Tongue (tissue), 1 donor: ENCODE measurements at regions not wholly inside any gene's neighbourhood (a gene's known extent, or its start where the extent isn't known, plus 50 kb on each side); places are given as distances from the start of the nearest gene placed in this dataset.

Experiments used
- DNase-seq: peaks from one replicate; pipeline ENCODE4 v3.0.0-alpha.2; 2015

DNA sequence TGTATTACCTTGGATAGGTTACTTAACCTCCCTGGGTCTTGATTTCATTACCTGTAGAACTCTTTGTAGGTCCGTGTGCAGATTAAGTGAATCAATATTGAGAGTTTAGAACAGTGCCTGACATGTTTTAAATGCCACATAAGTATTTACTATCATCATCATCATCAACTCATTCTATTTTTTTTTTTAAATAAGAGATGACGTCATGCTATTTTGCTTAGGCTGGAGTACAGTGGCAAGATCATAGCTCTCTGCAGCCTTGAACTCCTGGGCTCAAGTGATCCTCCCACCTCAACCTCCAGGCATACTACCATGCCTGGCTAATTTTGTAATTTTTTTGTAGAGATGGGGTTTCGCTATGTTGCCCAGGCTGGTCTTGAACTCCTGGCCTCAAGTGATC is 132.0 kb upstream of the FZD8 start:
- DNase-seq: no peak

DNA sequence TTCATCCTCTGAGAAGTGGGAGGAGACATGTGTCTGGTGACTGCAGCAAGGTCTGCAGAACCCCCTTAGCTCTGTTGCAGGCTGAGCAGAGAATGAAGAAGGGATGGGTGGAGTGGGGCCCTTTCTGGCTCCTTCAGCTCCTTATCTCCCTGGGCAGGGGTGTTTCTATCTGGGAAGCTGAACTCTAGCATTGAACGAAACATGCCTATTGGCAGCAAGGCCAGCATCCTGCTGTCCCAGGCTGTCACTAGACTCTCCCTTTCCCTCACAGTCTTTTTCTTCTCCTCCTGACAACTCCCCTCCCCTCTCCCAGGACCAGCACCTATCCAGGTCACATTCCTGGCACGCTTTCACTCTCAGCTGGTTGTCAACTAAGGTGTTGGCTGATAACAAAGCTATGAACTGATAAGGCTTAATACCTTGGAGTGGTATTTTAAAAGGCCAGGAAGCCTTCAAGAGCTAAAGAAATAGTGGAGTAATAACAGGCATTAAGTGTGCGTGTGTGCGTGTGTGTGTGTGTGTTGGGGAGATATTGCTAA is 128.8 kb upstream of the FZD8 start:
- no peak for DNase-seq

DNA sequence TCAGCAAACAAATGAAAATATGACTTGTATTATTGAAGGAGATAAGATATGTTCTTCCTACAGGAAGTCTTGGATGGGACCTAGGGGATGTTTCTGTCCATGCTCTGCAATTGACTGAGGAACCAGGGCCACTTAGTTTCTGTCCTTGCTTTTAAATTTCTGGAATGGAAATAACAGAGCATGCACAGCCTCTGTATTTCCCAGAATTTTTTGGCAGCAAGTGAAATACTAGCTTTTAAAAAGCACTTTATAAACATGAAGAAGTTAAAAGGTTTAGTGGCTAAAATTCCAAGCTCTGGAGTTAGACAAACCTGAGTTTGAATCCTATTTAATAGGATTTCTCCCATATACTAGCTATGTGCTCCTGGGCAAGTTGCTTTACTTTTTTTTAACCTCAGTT is 127.7 kb upstream of the FZD8 start:
- DNase-seq: no peak

- DNase-seq: no peak
These were observed 126.6 kb upstream of the FZD8 start for GRCh38 chr10:35768731-35769130.

GRCh38 chr10:35768011-35768410 is 125.9 kb upstream of the FZD8 start:
- no peak for DNase-seq

- DNase-seq: no peak
These were observed 123.9 kb upstream of the FZD8 start for GRCh38 chr10:35765996-35766395.

GRCh38 chr10:35765066-35765527 is 123.0 kb upstream of the FZD8 start:
- DNase-seq: no peak

DNA sequence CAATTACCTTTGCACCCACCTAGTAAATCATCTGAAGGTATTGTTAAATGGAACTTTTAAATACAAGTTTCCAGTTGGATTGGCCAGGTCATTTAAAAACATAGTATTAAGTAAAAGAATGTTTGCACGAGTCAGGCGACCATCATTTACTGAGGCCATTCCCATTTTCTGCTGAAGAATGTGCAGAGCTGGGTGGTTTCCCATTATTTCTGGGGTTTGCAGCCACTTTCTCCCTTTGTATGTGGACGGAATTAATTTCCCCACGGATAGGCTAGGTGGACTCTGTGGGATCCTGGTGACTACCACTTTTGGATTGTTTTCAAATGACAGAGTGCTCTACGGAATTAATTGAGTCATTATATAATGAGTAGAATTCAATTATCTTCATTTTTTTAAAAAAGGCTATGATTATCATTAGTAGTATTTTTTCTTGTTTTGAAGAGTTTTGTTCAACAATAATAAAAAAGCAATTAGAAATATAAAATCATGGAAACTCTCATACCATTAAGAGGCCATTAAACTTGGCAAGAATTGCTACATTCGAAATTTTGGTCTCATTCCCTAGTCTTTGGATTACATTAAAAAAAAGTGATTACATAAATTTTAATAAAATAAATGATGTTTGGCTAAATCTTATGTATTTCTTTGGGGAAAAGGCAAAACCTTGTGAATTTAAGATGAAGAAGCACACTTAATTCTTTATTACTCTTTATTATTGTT is 120.4 kb upstream of the FZD8 start:
- DNase-seq: no peak

DNA sequence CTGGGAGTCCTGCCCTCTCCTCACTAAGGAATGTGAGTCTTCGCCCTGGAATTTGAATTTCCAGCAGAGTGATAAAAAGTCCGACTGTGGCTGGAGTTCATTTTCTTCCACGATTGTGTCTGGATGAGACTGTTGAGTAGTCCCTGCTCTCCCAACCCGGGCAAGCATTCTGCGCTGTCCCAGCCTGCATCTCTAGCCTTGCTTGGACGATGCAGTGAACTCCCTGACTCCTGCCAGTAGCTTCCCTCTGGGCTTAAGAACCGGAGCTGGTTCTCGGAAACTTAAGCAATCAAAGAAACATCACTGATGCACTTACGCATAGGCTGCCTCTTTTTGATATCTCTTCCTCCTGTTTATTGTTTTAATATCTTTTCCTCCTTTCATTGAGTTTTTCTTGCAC is 116.0 kb upstream of the FZD8 start:
- DNase-seq: no peak

DNA sequence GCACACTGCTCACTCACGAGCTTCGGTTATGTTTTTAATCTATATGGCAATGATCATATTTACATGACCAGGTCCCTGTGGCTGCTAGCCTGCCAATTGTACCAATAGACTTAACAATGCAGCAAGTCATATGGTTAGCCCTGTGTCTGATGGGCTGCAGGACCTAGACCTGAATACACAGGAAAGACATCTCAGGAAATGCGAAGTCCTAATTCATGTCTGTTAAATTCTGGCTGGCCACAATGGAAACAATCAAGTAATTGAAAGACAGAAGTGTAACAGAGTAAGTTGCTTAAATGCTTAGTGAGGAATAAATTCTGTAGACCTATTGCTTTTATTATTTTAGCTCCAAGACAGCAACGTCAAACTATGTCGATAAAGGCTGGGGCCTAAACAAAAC is 112.4 kb upstream of the FZD8 start:
- DNase-seq: peak; percentile 67

- DNase-seq: peak; percentile 62
These were observed 110.7 kb upstream of the FZD8 start for GRCh38 chr10:35752469-35753461.

DNA sequence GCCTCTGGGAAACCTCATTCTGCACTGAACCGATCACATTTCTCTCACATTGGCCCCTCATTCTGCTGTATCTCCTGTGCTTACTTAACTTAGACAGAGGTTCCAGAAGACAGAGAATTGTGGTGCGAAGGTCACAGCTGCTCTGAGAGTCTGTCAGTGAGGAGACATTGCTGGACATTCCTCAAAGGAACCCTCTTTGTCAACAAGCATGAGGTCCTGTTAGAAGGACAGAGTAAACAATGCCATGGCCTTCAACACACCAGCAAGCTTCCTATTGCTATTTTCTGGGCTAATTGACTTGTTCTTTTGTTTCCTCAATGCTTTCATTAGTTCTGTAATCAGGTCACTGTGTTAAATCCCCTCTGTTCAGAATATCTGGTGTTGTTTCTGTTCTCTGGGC is 109.3 kb upstream of the FZD8 start:
- DNase-seq: peak; percentile 31

- no peak for DNase-seq
These were observed 107.1 kb upstream of the FZD8 start for GRCh38 chr10:35749230-35749629.

GRCh38 chr10:35745617-35746403 is 103.7 kb upstream of the FZD8 start:
- no peak for DNase-seq

- peak; percentile 38 for DNase-seq
These were observed 101.8 kb upstream of the FZD8 start for GRCh38 chr10:35743851-35744250.

- DNase-seq: no peak
These were observed 101.3 kb upstream of the FZD8 start for GRCh38 chr10:35743351-35743750.

DNA sequence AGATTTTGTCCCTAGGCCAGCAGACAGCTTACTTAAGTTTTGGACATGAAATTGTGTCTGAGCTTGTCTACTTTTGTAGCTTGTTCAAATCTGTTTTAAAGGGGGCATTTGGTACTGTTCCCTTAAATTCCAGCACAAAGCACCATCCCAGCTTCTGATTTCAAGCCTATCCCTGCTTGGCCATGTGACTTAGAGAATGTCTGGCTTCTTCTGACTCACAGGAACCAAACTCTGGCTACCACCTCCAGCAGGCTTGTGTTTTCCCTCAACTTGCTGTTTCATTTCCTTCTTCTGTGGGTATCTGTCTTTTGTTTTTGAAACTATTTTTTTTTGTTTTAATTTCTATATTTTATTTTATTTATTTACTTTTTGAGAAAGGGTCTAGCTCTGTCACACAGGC is 97.9 kb upstream of the FZD8 start:
- no peak for DNase-seq

DNA sequence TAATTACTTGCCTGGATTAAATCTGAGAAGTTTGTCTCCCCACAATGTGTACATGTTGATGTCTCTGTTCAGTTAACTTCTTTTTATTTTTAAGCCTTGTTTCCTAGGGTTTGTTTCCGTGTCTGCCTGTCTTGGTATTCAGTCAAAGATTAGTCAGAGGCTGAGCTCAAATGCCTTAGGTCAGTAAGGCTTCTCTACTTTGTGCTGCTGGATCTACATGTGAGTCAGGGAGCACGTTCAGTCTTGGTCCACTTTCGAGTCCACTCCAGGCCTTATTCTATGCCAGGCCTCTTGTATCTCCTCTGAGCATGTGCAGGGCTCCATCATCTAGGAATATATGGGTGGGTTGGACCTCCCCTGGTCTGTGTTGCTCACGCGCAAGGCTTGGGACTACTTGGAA is 93.3 kb upstream of the FZD8 start:
- no peak for DNase-seq

GRCh38 chr10:35731828-35732227 is 89.7 kb upstream of the FZD8 start:
- no peak for DNase-seq

DNA sequence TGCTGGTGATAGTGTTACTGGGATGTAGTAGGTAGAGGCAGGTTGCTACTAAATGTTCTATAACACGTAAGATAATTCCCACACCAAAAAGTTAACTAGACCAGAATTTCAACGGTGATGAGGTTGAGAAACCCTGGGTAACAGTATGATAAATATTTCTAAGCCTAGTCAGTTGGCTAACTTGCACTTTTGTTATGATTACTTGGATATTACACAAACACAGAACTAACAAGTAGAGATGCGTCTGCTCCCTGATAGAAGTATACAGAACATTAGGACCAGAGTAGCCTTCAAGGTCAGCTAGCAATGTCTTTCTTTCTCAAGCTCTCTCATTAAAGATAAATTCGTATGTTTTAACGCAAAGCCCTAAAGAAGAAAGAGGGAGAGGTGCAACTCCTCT is 86.2 kb upstream of the FZD8 start:
- no peak for DNase-seq

DNA sequence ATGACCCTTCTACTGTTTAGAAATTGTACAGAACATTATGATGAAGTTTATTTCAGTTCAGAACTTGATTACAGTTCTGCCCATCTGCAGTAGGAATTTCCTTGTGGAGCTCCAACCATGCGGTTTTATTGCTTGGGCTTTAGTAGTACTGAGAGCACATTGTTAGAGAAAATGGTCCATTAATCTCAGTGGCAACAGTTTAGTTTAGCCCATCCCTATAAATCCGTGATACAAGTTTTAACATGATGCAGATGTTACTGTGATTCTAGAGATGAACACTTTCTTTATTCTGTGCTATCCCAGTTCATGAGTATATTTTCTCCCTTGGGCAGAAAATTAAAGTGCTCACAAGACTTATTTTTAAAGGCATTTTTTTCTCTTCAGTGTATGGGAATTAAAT is 84.8 kb upstream of the FZD8 start:
- DNase-seq: no peak

DNA sequence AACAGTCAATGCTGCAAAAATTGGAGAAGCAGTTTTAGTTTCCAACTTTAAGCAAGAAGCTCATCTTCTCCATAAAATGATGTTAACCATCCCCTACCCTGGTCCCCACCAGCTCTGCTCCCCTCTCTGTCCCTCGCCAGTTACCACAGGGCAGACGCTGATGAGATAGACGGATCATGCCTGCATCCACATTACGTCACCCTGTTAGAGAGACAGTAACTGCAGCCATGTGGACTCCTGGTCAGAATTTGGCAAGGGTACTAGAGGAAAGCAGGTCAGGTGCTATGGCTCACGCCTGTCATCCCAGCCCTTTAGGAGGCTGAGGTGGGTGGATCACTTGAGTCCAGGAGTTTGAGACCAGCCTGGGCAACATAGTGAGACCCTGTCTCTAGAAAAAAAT is 81.9 kb upstream of the FZD8 start:
- no peak for DNase-seq
